ENCODE measurements at regions not wholly inside any gene's neighbourhood (a gene's known extent, or its start where the extent isn't known, plus 50 kb on each side); places are given as distances from the start of the nearest gene placed in this dataset.
"Not testable (repeated sequence)": the region's sequence is repeated elsewhere in the genome, so short reads cannot be mapped to it uniquely, and the experiment has no call there.

DNA sequence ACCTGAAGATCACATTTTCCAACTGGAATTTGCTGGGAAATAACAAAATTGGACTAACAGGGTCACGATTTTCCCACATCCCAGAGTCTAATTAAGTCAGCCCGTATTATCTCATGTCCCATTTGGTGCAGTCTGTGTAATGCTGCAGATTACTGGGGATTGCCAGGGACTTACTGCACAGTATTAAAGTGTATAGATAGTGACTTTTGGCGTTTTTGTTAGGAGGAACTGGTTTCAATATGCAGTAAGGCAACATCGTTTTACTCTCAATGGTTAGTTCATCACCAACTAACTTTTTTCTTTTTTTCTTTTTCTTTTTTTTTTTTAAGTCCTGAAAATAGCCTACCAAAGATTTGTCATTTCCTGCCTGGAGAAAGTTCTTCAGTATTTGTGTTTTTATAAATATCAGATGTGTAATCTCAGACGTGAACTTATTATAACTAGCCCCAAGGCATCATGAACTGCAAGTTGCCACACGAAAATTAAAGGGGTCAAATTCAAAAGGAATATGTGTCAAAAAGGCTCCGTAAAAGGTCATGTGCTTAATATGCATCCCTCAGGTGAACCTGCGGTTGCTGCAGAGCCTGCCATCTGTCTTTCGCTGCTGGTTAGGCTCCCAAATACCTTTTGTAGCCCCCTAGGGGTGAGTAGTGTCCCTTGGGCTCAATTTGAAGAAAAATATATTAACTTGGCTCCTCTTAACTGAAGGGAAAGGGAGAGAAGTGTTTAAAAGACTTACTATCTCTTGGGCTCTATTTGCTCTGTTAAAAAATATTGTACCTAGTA is 176.7 kb upstream of the ADAMTSL1 start:
- H3K36me3 Mint-ChIP-seq (ENCODE audit: low read depth), result no peaks in the 10 kb centered on the region
- H3K27me3 Mint-ChIP-seq, result no peaks in the 10 kb centered on the region
- intact Hi-C loops (cut with micrococcal nuclease), result no loop called here
- H3K9me3 Mint-ChIP-seq, result no peaks in the 10 kb centered on the region
- H3K4me1 Mint-ChIP-seq (ENCODE audit: low read depth), result no peaks in the 10 kb centered on the region
- no peak overlapping the region for H3K27ac Mint-ChIP-seq
- no peak overlapping the region for H3K4me3 Mint-ChIP-seq

DNA sequence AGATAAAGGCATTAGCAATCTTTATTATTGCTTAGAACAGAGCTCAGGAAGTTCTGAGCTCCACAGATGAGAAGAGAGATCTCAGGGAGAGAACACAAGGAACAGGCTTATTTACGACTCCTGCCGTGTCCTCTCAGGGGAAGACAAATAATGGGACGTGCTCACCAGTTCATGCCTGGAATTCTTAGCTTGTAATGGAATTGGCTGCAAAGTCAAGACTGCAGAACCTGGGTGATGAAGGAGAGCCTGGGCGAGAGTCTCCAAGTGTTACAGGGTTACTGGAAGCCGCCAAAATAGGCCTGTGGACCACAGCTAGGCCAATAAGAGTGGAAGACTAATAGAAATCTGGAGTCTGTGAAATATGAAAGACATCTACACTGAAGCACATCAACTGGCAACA is 174.5 kb upstream of the ADAMTSL1 start:
- Mint-ChIP-seq H3K27ac (no peak overlapping the region), H3K36me3 (ENCODE audit: low read depth) (no peaks in the 10 kb centered on the region), H3K4me3 (no peak overlapping the region), H3K4me1 (ENCODE audit: low read depth) (no peaks in the 10 kb centered on the region), H3K27me3 (no peaks in the 10 kb centered on the region), H3K9me3 (no peaks in the 10 kb centered on the region)
- intact Hi-C loops (cut with micrococcal nuclease), result no loop called here

DNA sequence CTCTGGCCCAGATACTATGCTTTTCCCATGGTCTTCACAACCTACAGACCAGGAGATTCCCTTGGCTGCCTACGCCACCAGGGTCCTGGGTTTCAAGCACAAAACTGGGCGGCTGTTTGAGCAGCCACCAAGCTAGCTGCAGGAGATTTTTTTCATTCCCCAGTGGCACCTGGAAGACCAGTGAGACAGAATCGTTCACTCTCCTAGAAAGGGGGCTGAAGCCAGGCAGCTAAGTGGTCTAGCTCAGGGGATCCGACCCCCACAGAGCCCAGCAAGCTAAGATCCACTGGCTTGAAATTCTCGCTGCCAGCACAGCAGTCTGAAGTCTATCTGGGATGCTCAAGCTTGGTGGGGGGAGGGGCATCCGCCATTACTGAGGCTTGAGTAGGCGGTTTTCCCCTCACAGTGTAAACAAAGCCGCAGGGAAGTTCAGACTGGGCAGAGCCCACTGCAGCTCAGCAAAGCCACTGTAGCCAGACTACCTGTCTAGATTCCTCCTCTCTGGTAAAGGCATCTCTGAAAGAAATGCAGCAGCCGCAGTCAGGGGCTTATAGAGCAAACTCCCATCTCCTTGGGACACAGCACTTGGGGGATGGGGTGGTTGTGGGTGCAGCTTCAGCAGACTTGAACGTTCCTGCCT is 168.7 kb upstream of the ADAMTSL1 start:
- H3K36me3 Mint-ChIP-seq (ENCODE audit: low read depth); intact Hi-C loops (cut with micrococcal nuclease); H3K4me1 Mint-ChIP-seq (ENCODE audit: low read depth); H3K27me3 Mint-ChIP-seq; H3K4me3 Mint-ChIP-seq; H3K27ac Mint-ChIP-seq: not testable (repeated sequence)
- peaks cover 33% of the 10 kb centered on the region for H3K9me3 Mint-ChIP-seq

DNA sequence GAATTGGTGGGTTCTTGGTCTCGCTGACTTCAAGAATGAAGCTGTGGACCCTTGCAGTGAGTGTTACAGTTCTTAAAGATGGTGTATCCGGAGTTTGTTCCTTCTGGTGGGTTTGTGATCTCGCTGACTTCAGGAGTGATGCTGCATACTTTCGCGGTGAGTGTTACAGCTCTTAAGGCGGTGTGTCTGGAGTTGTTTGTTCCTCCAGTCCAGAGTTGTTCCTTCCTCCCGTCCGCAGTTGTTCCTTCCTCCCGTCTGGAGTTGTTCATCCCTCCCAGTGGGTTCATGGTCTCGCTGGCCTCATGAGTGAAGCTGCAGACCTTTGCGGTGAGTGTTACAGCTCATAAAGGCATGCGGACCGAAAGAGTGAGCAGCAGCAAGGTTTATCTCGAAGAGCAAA is 159.6 kb upstream of the ADAMTSL1 start:
- H3K27me3 Mint-ChIP-seq, result no peaks in the 10 kb centered on the region

DNA sequence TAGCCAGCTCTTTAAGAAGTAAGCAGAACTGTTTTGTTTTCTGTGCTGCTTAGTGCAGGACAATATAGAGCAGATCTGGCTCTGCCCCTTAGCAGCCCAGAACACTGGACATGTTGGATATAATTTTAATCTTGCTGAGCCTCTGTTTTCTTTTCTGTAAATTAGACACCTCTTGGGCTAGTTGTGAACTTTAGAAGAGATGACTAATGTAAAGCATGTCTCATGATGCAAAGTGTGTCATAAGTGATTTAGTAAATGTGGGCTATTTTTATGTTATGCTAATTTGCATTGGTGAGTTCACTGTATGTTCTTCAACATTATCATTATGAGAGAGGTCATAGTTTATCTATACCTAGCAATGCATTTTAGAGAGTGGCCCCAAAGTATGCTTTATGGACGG is 156.1 kb upstream of the ADAMTSL1 start:
- H3K27me3 Mint-ChIP-seq, result no peaks in the 10 kb centered on the region
- no peaks in the 10 kb centered on the region for H3K36me3 Mint-ChIP-seq (ENCODE audit: low read depth)
- intact Hi-C loops (cut with micrococcal nuclease), result no loop called here
- H3K9me3 Mint-ChIP-seq, result peaks cover 30% of the 10 kb centered on the region
- no peak overlapping the region for H3K27ac Mint-ChIP-seq
- H3K4me1 Mint-ChIP-seq (ENCODE audit: low read depth), result no peaks in the 10 kb centered on the region
- no peak overlapping the region for H3K4me3 Mint-ChIP-seq

More for the DNA sequence above, 159.6 kb upstream of the ADAMTSL1 start:
- Mint-ChIP-seq H3K4me1 (ENCODE audit: low read depth) (no peaks in the 10 kb centered on the region), H3K27ac (no peak overlapping the region), H3K4me3 (no peak overlapping the region), H3K9me3 (peaks cover 36% of the 10 kb centered on the region), H3K36me3 (ENCODE audit: low read depth) (no peaks in the 10 kb centered on the region)
- intact Hi-C loops (cut with micrococcal nuclease), result no loop called here

DNA sequence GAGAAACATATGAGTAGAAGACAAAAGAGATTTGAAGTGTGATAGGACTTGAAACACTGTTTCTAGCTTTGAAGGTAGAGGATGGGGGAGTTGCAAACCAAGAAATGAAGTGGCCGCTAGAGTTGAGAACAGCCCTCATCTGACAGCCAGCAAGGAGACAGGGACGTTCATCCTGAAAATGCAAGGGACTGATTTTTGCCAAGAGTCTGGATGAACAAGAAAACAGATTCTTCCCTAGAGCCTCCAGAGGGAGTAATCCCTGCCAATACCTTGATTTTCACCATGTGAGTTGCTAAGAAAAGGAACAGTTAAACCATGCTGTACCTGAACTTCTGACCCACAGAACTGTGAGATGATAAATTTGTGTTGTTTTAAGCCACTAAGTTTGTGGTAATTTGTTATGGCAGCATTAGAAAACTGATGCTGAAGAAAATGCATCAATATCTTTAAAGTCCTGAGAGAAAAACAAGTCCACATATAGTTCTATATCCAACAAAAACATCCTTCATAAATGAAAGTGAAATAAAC is 154.0 kb upstream of the ADAMTSL1 start:
- no peaks in the 10 kb centered on the region for H3K36me3 Mint-ChIP-seq (ENCODE audit: low read depth)
- intact Hi-C loops (cut with micrococcal nuclease), result no loop called here
- no peak overlapping the region for H3K27ac Mint-ChIP-seq
- no peaks in the 10 kb centered on the region for H3K4me1 Mint-ChIP-seq (ENCODE audit: low read depth)
- no peaks in the 10 kb centered on the region for H3K27me3 Mint-ChIP-seq
- H3K4me3 Mint-ChIP-seq, result no peak overlapping the region
- H3K9me3 Mint-ChIP-seq, result peaks cover 19% of the 10 kb centered on the region

DNA sequence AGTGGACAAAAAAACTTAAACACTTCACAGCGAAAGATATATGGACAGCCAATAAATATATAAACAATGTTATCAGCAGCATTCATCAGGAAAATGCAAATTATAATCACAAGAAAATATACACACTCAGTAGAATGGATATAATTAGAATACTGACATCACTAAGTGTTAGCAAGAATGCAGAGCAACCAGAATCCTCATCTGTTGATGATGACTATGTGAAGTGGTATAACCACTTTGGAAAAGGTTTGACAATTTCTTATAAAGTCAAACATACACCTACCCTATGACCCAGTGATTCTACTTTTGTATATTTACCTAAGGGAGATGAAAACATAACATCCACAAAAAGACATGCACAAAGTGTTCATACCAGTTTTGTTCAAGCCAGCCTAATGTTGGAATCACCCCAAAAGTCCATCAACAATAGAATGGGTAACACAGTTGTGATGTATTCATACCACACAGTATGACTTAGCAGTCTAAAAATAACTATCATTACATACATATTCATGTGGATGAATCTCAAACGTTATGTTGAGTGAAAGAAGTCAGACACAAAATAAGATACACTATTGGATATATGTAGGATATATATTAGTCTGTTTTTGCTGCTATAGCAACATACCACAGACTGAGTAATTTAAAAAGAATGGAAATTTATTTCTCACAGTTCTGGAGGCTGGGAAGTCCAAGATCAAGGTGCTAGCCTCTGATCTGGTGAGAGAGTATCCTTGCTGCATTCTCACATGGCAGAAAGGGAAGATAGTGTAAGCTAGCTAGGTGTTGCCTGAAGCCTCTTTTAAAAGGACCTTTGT is 148.8 kb upstream of the ADAMTSL1 start:
- Mint-ChIP-seq H3K27ac (no peak overlapping the region), H3K4me3 (no peak overlapping the region), H3K27me3 (no peaks in the 10 kb centered on the region), H3K4me1 (ENCODE audit: low read depth) (no peaks in the 10 kb centered on the region), H3K36me3 (ENCODE audit: low read depth) (no peaks in the 10 kb centered on the region), H3K9me3 (no peaks in the 10 kb centered on the region)
- intact Hi-C loops (cut with micrococcal nuclease), result no loop called here

DNA sequence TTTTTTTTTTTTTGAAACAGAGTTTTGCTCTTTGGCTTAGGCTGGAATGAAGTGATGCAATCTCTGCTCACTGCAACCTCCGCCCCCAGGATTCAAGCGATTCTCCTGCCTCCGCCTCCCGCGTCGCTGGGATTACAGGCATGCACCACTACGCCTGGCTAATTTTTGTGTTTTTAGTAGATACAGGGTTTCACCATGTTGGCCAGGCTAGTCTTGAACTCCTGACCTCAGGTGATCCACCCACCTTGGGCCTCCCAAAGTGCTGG is 148.3 kb upstream of the ADAMTSL1 start:
- H3K4me3 Mint-ChIP-seq; H3K27ac Mint-ChIP-seq; H3K9me3 Mint-ChIP-seq; H3K4me1 Mint-ChIP-seq (ENCODE audit: low read depth); H3K27me3 Mint-ChIP-seq; intact Hi-C loops (cut with micrococcal nuclease); H3K36me3 Mint-ChIP-seq (ENCODE audit: low read depth): not testable (repeated sequence)

DNA sequence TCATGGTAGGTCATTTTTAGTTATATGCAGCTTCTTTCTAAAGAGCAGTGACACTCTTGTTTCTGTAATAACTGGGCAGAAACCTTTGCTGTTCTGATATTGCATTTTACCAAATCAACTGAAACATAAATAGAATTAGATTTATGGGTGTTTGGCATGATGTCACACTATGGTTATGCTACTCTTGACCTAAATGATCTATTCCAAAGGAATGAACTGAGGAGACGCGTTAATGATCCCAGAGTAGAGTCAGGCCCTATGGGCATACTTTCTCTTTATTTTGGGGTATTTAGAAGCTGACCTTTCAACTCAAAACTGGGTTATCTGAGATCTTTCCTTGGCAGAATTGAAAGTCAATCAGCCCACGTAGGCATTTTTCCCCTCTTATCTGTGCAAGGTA is 146.8 kb upstream of the ADAMTSL1 start:
- Mint-ChIP-seq H3K4me1 (ENCODE audit: low read depth) (no peaks in the 10 kb centered on the region), H3K36me3 (ENCODE audit: low read depth) (no peaks in the 10 kb centered on the region), H3K27me3 (no peaks in the 10 kb centered on the region), H3K9me3 (no peaks in the 10 kb centered on the region), H3K27ac (no peak overlapping the region), H3K4me3 (no peak overlapping the region)
- intact Hi-C loops (cut with micrococcal nuclease), result no loop called here

DNA sequence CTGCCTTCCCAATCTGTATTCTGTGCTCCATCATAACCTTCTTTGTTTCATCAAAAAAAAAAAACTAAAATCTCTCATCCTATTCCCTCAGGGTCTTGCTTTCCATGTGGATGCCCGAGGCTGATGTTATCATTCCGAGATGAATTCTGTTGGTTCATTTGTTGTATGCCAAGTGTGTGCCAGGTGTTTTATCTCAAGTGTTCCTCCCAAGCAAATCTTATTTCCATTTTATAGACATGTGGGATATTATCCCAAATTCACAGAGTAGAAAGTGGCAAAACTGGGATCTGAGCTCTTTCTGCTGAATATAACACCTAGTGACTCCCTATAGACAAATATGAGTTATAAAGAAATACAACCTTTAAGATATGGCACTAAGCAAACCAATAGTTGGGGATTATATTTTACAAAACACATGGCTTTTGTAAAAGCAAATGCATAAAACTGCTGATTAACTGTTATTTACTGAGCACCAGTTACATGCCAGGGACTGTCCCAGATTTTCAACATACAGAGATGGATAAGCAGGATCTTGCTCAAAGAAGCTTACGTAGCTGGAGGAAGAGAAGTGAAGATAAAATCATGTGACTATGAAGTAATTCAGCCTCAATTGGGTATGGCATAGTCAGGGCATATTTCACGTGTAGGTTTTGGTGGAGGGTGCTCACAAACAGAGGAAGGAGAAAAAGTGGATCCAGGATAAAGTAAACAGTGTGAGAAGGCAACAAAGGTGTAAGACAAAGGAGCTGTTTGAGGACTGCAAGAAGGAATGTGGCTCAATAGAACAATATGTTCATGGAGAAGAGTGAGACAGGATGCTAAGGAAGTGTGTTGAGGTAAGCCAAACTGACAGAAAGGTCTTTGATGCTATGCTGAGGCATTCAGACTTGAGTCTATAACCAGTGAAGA is 143.3 kb upstream of the ADAMTSL1 start:
- H3K4me3 Mint-ChIP-seq, result no peak overlapping the region
- no peaks in the 10 kb centered on the region for H3K4me1 Mint-ChIP-seq (ENCODE audit: low read depth)
- H3K9me3 Mint-ChIP-seq, result no peaks in the 10 kb centered on the region
- intact Hi-C loops (cut with micrococcal nuclease), result no loop called here
- H3K36me3 Mint-ChIP-seq (ENCODE audit: low read depth), result no peaks in the 10 kb centered on the region
- no peaks in the 10 kb centered on the region for H3K27me3 Mint-ChIP-seq
- no peak overlapping the region for H3K27ac Mint-ChIP-seq

DNA sequence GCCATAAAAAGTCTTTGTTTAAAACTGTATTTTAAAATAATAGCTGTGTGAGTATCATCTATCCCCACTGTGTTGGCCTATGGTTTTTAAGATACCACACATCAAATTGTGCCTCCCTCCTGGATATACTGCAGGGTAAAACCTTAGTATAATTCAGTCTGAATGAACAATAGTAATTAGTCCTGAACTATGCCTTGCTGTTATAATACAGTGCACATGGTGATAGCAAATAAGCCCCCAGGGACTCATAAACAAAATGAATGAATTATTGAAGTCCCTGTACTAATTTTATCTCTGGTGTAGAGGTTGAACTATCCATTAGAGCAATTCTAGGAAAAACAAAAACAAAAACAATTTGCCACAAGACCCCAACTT is 142.7 kb upstream of the ADAMTSL1 start:
- Mint-ChIP-seq H3K27me3 (no peaks in the 10 kb centered on the region), H3K4me3 (no peak overlapping the region)

DNA sequence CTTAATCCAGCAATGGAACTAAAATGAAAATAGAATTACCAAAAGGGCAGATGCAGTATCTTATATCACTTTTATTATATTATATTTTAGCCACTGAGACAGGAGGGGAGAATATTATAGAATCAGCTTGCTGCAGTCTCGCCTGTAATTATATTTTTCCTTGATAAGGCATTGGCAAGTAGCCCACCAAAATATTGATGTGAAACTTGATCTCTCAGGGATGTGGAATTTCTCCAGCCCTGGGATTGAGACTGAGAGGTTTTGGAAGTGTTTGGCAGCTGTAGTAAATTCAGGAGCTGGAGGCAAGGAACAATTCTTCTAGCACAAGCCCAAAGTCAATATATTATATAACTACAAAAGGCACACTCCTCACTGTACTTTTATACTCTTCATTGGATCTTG is 142.1 kb upstream of the ADAMTSL1 start:
- H3K4me3 Mint-ChIP-seq, result no peak overlapping the region
- no peaks in the 10 kb centered on the region for H3K9me3 Mint-ChIP-seq
- H3K27ac Mint-ChIP-seq, result no peak overlapping the region
- intact Hi-C loops (cut with micrococcal nuclease), result no loop called here
- H3K36me3 Mint-ChIP-seq (ENCODE audit: low read depth), result no peaks in the 10 kb centered on the region
- no peaks in the 10 kb centered on the region for H3K4me1 Mint-ChIP-seq (ENCODE audit: low read depth)
- H3K27me3 Mint-ChIP-seq, result no peaks in the 10 kb centered on the region

More for the DNA sequence above, 142.7 kb upstream of the ADAMTSL1 start:
- Mint-ChIP-seq H3K9me3 (no peaks in the 10 kb centered on the region), H3K4me1 (ENCODE audit: low read depth) (no peaks in the 10 kb centered on the region), H3K27ac (no peak overlapping the region), H3K36me3 (ENCODE audit: low read depth) (no peaks in the 10 kb centered on the region)
- intact Hi-C loops (cut with micrococcal nuclease), result no loop called here

DNA sequence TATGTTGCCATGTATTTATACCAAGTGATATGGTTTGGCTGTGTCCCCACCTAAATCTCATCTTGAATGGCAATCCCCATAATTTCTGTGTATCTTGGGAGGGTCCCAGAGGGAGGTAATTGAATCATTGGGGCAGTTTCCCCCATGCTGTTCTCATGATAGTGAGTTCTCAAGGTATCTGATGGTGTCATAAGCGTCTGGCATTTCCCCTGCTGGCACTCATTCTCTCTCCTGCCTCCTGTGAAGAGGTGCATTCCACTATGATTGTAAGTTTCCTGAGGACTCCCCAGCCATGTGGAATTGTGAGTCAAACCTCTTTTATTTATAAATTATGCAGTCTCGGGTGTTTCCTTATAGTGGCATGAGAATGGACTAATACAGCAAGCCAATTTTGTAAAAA is 140.8 kb upstream of the ADAMTSL1 start:
- H3K4me3 Mint-ChIP-seq, result no peak overlapping the region
- H3K27me3 Mint-ChIP-seq, result no peaks in the 10 kb centered on the region
- no peaks in the 10 kb centered on the region for H3K4me1 Mint-ChIP-seq (ENCODE audit: low read depth)

More for the DNA sequence above, 140.8 kb upstream of the ADAMTSL1 start:
- Mint-ChIP-seq H3K9me3 (no peaks in the 10 kb centered on the region), H3K36me3 (ENCODE audit: low read depth) (no peaks in the 10 kb centered on the region), H3K27ac (no peak overlapping the region)
- intact Hi-C loops (cut with micrococcal nuclease), result no loop called here
